T-helper 2 cell treated with Interferon-gamma antibody and Interleukin-4, amounts not matched to agents 5 μg/mL and 100 μg/mL, for 36 hours (primary cell): ENCODE measurements at regions not wholly inside any gene's neighbourhood (a gene's known extent, or its start where the extent isn't known, plus 50 kb on each side); places are given as distances from the start of the nearest gene placed in this dataset.
"Not testable (repeated sequence)": the region's sequence is repeated elsewhere in the genome, so short reads cannot be mapped to it uniquely, and the experiment has no call there.

Experiments used
- DNase-seq: peaks from one replicate; pipeline ENCODE4 v3.0.0; 2021; ENCODE audit warnings: low spot score
- H3K27ac Mint-ChIP-seq: one replicate; pipeline ENCODE4 v1.8.0; 2021; ENCODE audit warnings: mild to moderate bottlenecking, mixed read lengths
- H3K27me3 Mint-ChIP-seq: one replicate; pipeline ENCODE4 v1.8.0; 2021; ENCODE audit warnings: low read depth, mixed read lengths
- H3K36me3 Mint-ChIP-seq: one replicate; pipeline ENCODE4 v1.8.0; 2021; ENCODE audit warnings: low read depth, mixed read lengths
- H3K4me1 Mint-ChIP-seq: one replicate; pipeline ENCODE4 v1.8.0; 2021; ENCODE audit warnings: low read depth, mixed read lengths
- H3K4me3 Mint-ChIP-seq: one replicate; pipeline ENCODE4 v1.8.0; 2022; ENCODE audit warnings: mild to moderate bottlenecking, moderate library complexity, mixed read lengths
- H3K9me3 Mint-ChIP-seq: one replicate; pipeline ENCODE4 v1.8.0; 2021; ENCODE audit warnings: mixed read lengths

GRCh38 chr7:19369182-19369581, 224.0 kb upstream of the FERD3L start:
- Mint-ChIP-seq H3K4me3 (no peak overlapping the region), H3K9me3 (peaks cover 2% of the 10 kb centered on the region), H3K27me3 (no peaks in the 10 kb centered on the region), H3K36me3 (no peaks in the 10 kb centered on the region), H3K4me1 (no peaks in the 10 kb centered on the region), H3K27ac (no peak overlapping the region)
- no peak for DNase-seq

DNA sequence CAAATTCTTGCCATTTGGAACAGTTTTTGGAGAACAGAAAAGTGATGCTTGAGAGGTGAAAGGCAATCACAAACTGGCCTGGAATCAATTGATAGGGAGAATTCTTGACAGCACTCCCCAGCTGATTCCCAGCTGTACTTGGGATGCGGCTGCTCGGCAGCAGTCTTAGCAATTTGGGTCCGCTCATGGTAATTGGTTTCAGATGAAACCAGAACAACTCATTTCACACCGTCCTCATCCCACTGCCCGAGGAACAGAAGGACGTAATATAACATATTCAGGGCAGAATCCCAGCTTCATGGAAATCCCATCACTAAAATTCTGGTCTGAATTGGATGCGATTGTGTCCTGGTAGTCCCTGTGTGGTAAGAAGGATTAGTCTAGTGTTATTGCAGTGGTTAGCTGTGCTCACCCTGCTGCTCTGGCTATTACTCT, 223.3 kb upstream of the FERD3L start:
- Mint-ChIP-seq H3K9me3 (no peaks in the 10 kb centered on the region), H3K4me1 (no peaks in the 10 kb centered on the region), H3K36me3 (no peaks in the 10 kb centered on the region), H3K27ac (no peak overlapping the region), H3K4me3 (no peak overlapping the region), H3K27me3 (no peaks in the 10 kb centered on the region)
- DNase-seq: no peak

DNA sequence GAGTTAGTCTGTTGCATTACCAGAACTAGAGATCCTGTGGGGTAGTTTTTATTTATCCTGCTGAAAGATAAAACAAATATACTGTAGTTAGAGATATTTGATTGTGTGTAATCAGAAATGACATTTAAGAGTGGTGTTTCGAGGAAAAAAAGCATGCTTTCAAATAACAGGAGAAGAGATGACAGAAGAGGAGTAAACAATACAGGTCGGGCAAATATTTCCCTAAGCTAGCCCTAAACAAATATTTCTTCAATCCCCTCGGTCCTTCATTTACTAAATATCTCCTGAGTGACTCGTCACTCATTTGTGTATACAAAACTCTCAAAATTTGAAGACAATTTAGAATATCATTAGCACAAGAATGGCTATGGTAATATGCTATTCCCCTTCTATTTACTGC, 219.7 kb upstream of the FERD3L start:
- Mint-ChIP-seq H3K4me1 (no peaks in the 10 kb centered on the region), H3K36me3 (no peaks in the 10 kb centered on the region), H3K27me3 (no peaks in the 10 kb centered on the region), H3K4me3 (no peak overlapping the region), H3K27ac (no peak overlapping the region), H3K9me3 (no peaks in the 10 kb centered on the region)
- no peak for DNase-seq

- Mint-ChIP-seq H3K9me3 (no peaks in the 10 kb centered on the region), H3K27ac (no peak overlapping the region), H3K36me3 (no peaks in the 10 kb centered on the region), H3K4me1 (no peaks in the 10 kb centered on the region), H3K27me3 (no peaks in the 10 kb centered on the region), H3K4me3 (no peak overlapping the region)
- DNase-seq: no peak
Measured at GRCh38 chr7:19362099-19362498, 216.9 kb upstream of the FERD3L start.

DNA sequence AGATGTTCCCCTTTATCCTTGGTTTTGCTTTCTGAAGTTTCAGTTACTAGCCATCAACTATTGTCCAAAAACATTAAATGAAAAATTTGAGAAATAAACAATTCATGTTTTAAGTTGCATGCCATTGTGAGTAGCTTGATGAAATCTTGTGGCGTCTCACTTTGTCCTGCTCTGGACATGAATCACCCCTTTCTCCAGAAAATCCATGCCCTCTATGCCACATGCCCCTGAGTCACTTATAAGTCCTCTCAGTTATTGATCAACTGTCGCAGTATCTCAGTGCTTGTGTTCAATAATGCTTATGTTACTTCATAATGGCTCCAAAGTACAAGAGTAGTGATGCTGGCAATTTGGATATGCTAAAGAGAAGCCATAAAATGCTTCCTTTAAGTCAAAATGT, 208.0 kb upstream of the FERD3L start:
- H3K27me3 Mint-ChIP-seq: no peaks in the 10 kb centered on the region
- no peak for DNase-seq
- H3K27ac Mint-ChIP-seq: no peak overlapping the region
- no peak overlapping the region for H3K4me3 Mint-ChIP-seq
- H3K9me3 Mint-ChIP-seq: no peaks in the 10 kb centered on the region
- H3K4me1 Mint-ChIP-seq: no peaks in the 10 kb centered on the region
- no peaks in the 10 kb centered on the region for H3K36me3 Mint-ChIP-seq

DNA sequence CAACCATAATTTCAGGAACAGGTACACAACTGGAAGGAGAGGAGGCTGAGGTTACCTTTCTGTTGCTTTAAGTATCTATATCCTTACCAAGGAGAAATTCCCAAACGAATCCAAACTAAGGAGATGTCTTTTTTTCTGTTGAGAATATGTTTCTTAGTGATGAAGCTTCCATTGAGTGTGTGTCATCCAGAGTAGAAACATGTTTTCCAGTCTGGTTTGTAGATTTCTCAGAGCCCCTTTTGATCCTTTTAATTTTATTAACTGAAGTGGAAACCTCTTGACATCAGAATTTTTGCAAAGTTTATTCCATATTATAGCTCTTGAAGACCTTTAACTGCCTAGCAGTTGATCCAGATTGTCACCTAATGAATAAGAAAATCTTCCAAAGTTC, 207.1 kb upstream of the FERD3L start:
- H3K27me3 Mint-ChIP-seq: no peaks in the 10 kb centered on the region
- no peak for DNase-seq
- H3K4me1 Mint-ChIP-seq: no peaks in the 10 kb centered on the region
- H3K36me3 Mint-ChIP-seq: no peaks in the 10 kb centered on the region
- no peaks in the 10 kb centered on the region for H3K9me3 Mint-ChIP-seq
- no peak overlapping the region for H3K27ac Mint-ChIP-seq
- H3K4me3 Mint-ChIP-seq: no peak overlapping the region

DNA sequence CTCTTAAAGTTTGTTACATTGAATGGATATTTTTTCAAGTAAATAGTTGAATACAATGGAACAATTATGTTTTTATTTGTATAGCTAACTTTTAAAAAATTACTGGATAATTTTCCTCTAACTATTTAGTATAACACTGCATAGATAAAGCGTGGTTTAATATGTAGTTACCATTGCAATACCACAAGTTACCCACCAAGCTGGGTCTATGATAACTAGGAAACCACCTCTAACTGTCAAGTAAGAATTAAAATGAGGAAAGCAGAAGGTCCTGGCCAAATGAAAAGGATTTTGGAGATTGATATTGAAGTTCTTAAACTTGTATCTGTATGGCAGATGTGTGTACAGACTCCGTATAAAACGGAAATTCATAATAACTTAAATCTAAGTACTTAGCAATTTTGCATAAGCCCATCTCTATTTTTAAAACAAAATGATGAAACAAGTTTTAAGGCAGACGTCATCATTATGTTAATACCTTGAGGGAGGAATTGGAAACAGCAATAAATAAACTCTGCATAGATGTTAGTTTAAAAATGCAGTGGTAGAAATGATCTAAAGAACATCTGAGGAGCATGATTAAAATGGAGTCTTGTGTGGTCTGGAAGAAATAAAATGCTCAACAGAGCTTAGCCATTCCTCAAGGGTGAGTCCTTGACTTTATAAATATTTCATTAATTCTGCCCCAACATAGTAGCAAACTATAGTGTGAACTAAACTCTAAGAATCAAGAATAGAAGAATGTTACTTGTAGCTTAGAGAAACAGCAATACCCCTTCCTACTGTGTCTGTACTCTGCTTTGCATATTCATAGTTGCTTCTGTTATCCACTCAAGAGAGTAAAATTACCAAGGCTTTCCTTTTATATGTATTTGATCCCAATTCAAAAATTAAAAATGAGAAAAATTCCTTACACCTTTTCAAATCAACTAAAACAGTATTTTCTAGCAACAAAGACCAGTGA, 206.4 kb upstream of the FERD3L start:
- DNase-seq: no peak
- Mint-ChIP-seq H3K9me3 (no peaks in the 10 kb centered on the region), H3K27ac (no peak overlapping the region), H3K36me3 (no peaks in the 10 kb centered on the region), H3K4me1 (no peaks in the 10 kb centered on the region), H3K27me3 (no peaks in the 10 kb centered on the region), H3K4me3 (no peak overlapping the region)

- DNase-seq: no peak
- H3K27me3 Mint-ChIP-seq: no peaks in the 10 kb centered on the region
- no peak overlapping the region for H3K27ac Mint-ChIP-seq
- H3K4me1 Mint-ChIP-seq: no peaks in the 10 kb centered on the region
- no peaks in the 10 kb centered on the region for H3K9me3 Mint-ChIP-seq
- no peak overlapping the region for H3K4me3 Mint-ChIP-seq
- no peaks in the 10 kb centered on the region for H3K36me3 Mint-ChIP-seq
Measured at GRCh38 chr7:19339512-19339911, 194.3 kb upstream of the FERD3L start.

- not testable (repeated sequence) for H3K27me3 Mint-ChIP-seq, H3K36me3 Mint-ChIP-seq, H3K4me1 Mint-ChIP-seq, H3K4me3 Mint-ChIP-seq, H3K9me3 Mint-ChIP-seq, H3K27ac Mint-ChIP-seq, DNase-seq
Measured at GRCh38 chr7:19338512-19338911, 193.3 kb upstream of the FERD3L start.

- no peaks in the 10 kb centered on the region for H3K27me3 Mint-ChIP-seq
- no peak overlapping the region for H3K27ac Mint-ChIP-seq
- no peaks in the 10 kb centered on the region for H3K4me1 Mint-ChIP-seq
- H3K4me3 Mint-ChIP-seq: no peak overlapping the region
- no peaks in the 10 kb centered on the region for H3K36me3 Mint-ChIP-seq
- no peak for DNase-seq
- no peaks in the 10 kb centered on the region for H3K9me3 Mint-ChIP-seq
Measured at GRCh38 chr7:19336836-19337383, 191.7 kb upstream of the FERD3L start.

GRCh38 chr7:19333706-19334105, 188.5 kb upstream of the FERD3L start:
- Mint-ChIP-seq H3K27ac (no peak overlapping the region), H3K27me3 (no peaks in the 10 kb centered on the region), H3K36me3 (no peaks in the 10 kb centered on the region), H3K4me3 (no peak overlapping the region), H3K9me3 (no peaks in the 10 kb centered on the region), H3K4me1 (no peaks in the 10 kb centered on the region)
- DNase-seq: no peak

- H3K9me3 Mint-ChIP-seq: no peaks in the 10 kb centered on the region
Measured at GRCh38 chr7:19327018-19327417, 181.8 kb upstream of the FERD3L start.

DNA sequence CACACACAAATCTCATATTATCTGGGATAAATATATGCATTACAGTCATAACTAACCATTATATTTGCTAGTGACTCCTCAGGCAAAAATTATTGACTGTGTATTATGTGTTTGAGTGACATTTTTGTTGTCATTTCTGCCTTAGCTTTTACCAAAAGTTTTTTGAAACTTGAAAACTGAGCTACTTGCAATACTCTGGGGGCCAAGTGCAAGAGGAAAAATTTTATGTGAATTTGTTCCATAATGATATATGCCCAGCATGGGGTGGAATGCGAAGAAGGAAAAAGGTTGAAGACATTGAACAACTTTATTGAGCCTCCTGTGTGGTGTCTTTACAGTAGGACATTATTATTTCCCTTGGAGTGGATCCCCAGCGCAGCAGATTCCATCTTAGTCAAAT, 176.8 kb upstream of the FERD3L start:
- no peaks in the 10 kb centered on the region for H3K36me3 Mint-ChIP-seq
- H3K27ac Mint-ChIP-seq: no peak overlapping the region
- no peak overlapping the region for H3K4me3 Mint-ChIP-seq
- peaks cover 13% of the 10 kb centered on the region for H3K9me3 Mint-ChIP-seq
- H3K27me3 Mint-ChIP-seq: no peaks in the 10 kb centered on the region
- no peaks in the 10 kb centered on the region for H3K4me1 Mint-ChIP-seq
- no peak for DNase-seq

More at GRCh38 chr7:19327018-19327417, 181.8 kb upstream of the FERD3L start:
- Mint-ChIP-seq H3K27ac (no peak overlapping the region), H3K36me3 (no peaks in the 10 kb centered on the region), H3K4me3 (no peak overlapping the region), H3K27me3 (no peaks in the 10 kb centered on the region), H3K4me1 (no peaks in the 10 kb centered on the region)
- no peak for DNase-seq

- Mint-ChIP-seq H3K4me1 (no peaks in the 10 kb centered on the region), H3K27ac (no peak overlapping the region), H3K9me3 (peaks cover 13% of the 10 kb centered on the region), H3K36me3 (no peaks in the 10 kb centered on the region), H3K4me3 (no peak overlapping the region), H3K27me3 (no peaks in the 10 kb centered on the region)
- no peak for DNase-seq
Measured at GRCh38 chr7:19318287-19318686, 173.1 kb upstream of the FERD3L start.
